Suppressor macrophage (primary cell): ENCODE measurements at regions not wholly inside any gene's neighbourhood (a gene's known extent, or its start where the extent isn't known, plus 50 kb on each side); places are given as distances from the start of the nearest gene placed in this dataset.
"Not testable (repeated sequence)": the region's sequence is repeated elsewhere in the genome, so short reads cannot be mapped to it uniquely, and the experiment has no call there.

Source experiments
- DNase-seq, 4 experiments: peaks; one replicate each; pipeline ENCODE4 v3.0.0-alpha.2; 2020 to 2022

- DNase-seq, result peak; percentile 6 to 82 (median 52)
These were observed 1277.1 kb downstream of the GATA3 start for GRCh38 chr10:9331583-9332008.

DNA sequence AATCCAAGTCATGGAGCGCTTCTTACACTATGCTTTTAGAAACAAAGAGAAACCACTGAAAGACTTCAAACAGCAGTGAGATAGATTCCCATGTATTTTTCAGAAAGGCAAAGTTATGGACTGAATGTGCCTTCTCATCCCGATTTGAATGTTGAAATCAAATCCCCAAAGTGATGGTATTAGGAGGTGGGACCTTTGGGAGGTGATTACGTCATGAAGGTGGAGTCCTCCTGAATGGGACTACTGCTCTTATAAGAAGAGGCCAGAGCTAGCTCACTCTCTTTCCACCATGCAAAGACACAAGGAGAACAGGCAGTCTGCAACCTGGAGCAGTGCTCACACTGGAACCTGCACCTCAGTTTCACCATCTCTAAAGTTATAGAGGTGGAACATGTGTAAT is 1279.8 kb downstream of the GATA3 start:
- DNase-seq, result no peak

DNA sequence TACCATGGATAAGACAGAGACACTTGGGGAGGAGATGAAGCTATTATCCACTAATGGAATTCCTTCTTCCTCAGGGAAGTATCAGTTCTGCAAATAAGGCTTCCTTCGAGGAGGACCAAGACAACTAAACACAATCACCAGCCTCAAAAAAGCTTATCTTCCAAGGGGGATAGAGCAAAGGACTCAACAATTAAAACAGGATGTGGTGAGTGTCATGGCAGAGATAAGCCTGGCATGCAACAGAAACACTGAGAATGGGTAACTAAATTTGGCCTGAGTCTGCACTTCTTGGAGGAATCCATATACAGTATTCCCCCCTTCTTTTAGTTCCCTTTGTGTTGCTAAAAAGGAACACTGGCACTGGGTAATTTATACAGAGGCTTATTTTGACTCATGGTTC is 1285.2 kb downstream of the GATA3 start:
- DNase-seq, result peak in 1 of 4 experiments; percentile 5

- peak; percentile 24 to 50 (median 46) for DNase-seq
These were observed 1288.5 kb downstream of the GATA3 start for GRCh38 chr10:9342885-9343570.

DNA sequence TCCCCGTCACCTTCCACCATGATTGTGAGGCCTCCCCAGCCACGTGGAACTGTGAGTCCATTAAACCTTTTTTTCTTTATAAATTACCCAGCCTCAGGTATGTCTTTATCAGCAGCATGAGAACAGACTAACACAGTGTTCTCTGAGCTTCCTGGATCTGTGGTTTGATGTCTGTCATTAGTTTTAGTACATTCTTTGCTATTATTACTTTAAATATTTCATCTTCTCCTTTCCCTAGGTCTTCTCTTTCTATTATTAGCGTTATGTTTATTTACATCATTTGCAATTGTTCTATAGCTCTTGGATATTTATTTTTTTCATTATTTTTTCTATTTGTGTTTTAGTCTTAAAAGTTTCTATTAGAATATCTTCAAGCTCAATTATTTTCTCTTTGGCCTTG is 1293.4 kb downstream of the GATA3 start:
- DNase-seq, result not testable (repeated sequence)

DNA sequence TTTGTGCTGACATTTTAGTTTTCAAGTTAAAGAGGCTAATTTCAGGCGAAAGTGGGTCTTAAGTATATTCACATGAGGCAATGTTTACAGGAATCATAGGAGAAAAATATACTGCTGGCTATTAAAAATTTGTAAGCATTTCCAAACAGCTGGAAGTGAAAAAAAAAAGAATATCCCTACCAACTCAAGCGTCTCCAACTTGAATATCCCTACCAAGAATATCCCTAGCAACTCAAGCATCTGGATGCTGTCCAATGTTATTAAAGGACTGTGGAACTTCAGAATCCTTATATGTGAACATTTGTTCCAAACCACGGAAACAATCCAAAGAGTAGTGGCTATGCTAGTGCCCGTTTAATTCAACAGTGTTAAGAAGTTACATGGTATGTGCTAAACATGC is 1303.0 kb downstream of the GATA3 start:
- DNase-seq, result no peak

- DNase-seq, result no peak
These were observed 1308.2 kb downstream of the GATA3 start for GRCh38 chr10:9362721-9363120.

DNA sequence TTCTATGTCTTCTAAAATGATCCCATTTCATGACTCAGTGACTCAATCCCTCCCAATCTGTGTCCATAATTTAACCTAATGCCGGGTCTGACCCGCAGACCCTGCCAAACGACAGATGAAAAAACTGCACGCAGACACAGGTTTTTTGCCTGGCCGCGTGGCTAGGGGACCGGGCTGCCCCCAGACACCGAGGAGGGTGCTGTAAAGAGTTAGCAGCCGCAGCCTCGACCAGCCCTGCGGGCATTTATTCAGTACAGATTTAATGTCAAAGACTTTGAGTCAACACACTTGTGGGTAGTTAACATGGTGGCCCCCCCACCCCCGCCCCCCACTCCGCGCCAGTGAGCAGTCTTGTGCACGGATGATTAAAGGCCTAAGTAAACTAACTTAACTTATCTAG is 1324.7 kb downstream of the GATA3 start:
- DNase-seq, result no peak

- no peak for DNase-seq
These were observed 1327.4 kb downstream of the GATA3 start for GRCh38 chr10:9381733-9382532.

- no peak for DNase-seq
These were observed 1328.0 kb downstream of the GATA3 start for GRCh38 chr10:9382533-9382866.

DNA sequence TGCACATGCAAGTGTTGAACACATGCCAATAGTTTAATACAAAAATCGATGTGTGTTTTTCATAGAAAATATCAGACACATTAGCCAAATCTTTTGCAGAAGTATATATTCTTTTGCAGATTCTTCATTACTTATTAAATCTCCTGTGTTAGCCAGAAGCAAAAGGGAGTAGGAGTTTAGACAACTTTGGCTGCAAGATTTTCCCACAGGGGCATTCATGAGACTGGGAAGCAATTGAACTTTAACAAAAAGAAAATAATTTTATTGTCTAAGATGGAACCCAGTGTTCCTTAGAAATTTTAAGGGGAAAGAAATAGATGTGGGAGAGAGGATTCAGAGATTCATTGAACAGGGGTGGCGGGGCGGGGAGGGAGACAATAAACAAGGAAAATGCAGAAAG is 1336.0 kb downstream of the GATA3 start:
- no peak for DNase-seq

- DNase-seq, result no peak
These were observed 1344.9 kb downstream of the GATA3 start for GRCh38 chr10:9399275-9399983.

GRCh38 chr10:9402067-9402466 is 1347.6 kb downstream of the GATA3 start:
- not testable (repeated sequence) for DNase-seq

DNA sequence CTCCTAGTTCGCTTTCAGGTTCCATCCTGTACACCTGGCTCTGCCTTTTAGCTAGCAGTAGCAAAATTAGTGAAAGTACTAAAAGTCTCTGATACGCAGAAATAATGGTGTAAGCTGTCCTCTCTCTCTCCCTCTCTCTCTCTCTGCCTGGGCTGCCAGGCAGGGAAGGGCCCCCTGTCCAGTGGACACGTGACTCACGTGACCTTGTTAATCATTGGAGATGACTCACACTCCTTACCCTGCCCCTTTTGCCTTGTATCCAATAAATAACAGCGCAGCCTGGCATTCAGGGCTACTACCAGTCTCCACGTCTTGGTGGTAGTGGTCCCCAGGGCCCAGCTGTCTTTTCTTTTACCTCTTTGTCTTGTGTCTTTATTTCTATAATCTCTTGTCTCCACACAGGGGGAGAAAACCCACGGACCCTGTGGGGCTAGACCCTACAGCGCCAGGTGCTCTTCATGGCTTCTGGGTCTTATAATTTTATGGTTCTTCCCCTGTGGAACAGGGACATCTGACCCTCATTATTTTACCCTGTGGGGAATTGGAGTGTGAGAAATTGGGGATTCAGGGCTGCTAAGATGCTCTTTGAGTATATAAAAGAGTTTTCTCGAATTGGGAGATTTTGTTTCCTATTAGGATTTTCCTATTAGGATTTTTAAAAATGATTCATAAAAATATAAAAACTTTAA is 1348.2 kb downstream of the GATA3 start:
- not testable (repeated sequence) for DNase-seq

DNA sequence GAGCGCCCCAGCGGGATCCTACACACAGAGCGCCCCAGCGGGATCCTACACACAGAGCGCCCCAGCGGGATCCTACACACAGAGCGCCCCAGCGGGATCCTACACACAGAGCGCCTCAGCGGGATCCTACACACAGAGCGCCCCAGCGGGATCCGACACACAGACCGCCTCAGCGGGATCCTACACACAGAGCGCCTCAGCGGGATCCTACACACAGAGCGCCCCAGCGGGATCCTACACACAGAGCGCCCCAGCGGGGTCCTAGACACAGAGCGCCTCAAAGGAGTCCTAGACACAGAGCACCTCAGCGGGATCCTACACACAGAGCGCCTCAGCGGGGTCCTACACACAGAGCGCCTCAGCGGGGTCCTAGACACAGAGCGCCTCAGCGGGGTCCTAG is 1352.7 kb downstream of the GATA3 start:
- DNase-seq, result not testable (repeated sequence)

GRCh38 chr10:9416331-9416730 is 1361.8 kb downstream of the GATA3 start:
- DNase-seq, result no peak

GRCh38 chr10:9419757-9420156 is 1365.3 kb downstream of the GATA3 start:
- no peak for DNase-seq

GRCh38 chr10:9427209-9427608 is 1372.7 kb downstream of the GATA3 start:
- no peak for DNase-seq

GRCh38 chr10:9437131-9437530 is 1382.6 kb downstream of the GATA3 start:
- no peak for DNase-seq

DNA sequence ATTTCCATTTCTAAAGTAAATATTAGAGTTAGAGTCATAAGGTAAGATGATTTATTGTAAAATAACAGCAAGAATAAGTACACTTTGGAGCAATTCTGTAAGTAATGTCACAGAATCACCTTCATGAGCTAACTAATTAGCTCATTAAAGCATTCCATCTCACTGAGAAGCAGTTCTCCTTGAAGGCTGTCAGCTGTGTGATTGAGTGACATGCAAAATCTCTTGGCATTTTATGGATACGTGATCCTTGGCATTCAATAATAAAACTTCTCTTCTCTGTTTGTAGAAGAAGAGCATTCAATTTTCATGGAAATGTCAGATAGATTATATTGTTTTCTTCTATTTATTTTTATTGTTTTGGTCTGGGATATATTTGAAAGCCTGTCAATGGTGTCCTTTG is 1389.3 kb downstream of the GATA3 start:
- DNase-seq, result no peak

DNA sequence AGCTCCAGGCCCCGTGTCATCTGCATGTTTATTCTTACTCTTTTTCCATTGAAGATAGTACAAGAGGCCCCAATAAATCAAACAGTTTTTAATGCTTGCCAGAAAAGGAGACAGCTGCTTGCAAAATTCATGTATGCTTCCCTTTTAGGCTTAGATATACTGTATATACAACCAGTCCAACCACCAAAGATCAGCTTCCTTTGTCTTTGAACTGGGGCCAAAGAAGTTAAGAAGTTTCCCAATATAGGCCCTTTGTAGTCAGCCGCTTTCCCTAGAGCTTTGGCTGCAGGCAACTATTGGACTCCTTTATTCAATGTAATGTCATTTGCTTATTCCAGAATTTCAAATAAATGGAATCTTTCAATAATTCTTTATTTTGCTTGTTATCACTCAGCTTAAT is 1395.0 kb downstream of the GATA3 start:
- no peak for DNase-seq

DNA sequence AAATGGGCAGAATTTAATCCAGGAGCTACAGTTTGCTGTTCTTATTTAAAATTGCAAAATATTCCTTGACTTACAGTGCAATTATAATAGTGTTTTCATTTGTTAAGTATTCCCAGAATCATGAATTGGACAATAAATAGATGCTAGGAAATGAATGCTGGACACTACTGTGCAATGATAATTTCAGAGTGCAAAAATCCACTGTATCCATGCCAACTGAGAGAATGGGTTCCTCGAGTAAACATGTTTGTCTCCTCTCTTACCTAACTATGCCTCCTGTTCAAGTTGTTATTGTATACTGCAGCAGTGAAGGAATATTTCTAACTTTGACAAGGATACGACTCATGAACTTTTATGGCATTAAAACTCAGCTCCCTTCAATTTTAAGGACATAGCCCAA is 1396.3 kb downstream of the GATA3 start:
- no peak for DNase-seq

DNA sequence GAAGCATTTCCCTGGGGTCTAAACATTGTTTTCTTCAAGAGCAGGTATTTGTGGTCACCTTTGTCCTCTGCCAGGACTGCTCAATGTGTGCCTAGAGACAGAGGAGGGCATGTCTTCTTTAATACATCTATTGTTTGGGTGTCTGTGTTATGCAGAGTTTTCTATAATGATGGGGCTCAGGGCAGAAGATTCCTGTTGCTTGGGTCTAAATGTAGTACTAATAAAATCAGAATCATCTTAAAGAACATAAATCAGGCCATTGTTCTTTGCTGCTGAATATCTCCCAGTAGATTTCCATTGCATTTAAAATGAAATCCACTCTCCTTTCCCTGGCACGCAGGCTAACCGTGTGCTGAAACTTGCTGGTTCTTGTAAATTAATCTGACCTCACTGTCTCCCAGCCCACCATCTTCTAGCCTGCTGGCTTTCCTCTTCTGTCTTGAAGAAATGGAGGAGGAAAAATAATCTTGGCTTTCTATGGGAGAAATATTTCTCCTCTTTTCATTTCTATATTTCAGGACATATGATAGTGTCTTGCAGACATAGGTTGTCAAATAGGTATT is 1396.8 kb downstream of the GATA3 start:
- no peak for DNase-seq
